ENCODE measurements at regions not wholly inside any gene's neighbourhood (a gene's known extent, or its start where the extent isn't known, plus 50 kb on each side); places are given as distances from the start of the nearest gene placed in this dataset.

DNA sequence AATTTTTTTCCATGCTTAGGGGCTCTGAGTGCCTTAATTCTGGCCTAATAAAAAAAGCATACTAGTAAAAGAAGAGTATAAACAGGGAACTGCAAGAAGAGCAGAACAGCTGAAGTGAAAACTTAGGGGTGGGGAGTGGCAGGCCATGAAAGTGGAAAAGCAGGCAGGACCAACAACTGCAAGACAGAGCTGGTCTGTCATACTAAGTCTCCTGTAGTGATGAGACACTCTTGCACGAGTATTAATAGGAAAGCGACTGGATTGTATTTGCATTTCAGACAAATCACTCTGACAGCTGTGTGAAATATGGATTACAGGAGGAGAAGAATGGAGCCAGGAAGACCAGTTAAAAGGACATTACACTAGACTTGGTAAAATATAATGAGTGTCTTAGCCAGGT lies 449.9 kb downstream of the NUF2 start:
- TF ChIP-seq, protein P1, sequence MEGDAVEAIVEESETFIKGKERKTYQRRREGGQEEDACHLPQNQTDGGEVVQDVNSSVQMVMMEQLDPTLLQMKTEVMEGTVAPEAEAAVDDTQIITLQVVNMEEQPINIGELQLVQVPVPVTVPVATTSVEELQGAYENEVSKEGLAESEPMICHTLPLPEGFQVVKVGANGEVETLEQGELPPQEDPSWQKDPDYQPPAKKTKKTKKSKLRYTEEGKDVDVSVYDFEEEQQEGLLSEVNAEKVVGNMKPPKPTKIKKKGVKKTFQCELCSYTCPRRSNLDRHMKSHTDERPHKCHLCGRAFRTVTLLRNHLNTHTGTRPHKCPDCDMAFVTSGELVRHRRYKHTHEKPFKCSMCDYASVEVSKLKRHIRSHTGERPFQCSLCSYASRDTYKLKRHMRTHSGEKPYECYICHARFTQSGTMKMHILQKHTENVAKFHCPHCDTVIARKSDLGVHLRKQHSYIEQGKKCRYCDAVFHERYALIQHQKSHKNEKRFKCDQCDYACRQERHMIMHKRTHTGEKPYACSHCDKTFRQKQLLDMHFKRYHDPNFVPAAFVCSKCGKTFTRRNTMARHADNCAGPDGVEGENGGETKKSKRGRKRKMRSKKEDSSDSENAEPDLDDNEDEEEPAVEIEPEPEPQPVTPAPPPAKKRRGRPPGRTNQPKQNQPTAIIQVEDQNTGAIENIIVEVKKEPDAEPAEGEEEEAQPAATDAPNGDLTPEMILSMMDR (IDR thresholded peaks at IDR 0.05; ENCODE audit: extremely low read depth, missing control alignments) = no peak
- no peak for DNase-seq (ENCODE audit: low spot score)

DNA sequence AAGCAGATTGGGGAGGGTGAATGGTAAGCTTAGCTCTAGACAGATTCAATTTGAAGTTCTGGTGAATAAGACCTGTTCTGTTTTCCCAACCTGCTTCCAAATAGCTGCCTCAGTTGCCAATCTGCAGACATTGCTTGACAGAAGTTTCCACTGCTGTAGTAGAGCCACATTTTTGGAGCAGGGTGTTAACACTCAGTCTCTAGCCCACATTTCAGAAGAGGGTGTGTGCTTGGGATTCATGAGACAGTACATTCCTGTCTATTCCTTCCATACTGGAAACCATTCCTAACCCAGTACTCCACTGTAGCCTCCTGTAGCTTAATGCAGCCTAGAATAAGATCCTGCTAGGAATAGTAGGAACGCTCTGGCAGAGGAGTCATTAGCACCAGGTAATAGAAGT lies 450.5 kb downstream of the NUF2 start:
- no peak for DNase-seq (ENCODE audit: low spot score)
- TF ChIP-seq, protein P1 (IDR thresholded peaks at IDR 0.05; ENCODE audit: extremely low read depth, missing control alignments) = no peak

GRCh38 chr1:163773396-163773795 lies 451.6 kb downstream of the NUF2 start:
- no peak for DNase-seq (ENCODE audit: low spot score)
- TF ChIP-seq, protein P1 (IDR thresholded peaks at IDR 0.05; ENCODE audit: extremely low read depth, missing control alignments) = no peak

- TF ChIP-seq, protein P1 (IDR thresholded peaks at IDR 0.05; ENCODE audit: extremely low read depth, missing control alignments) = no peak
- DNase-seq (ENCODE audit: low spot score) = no peak
Measured at GRCh38 chr1:163774401-163774945, 452.7 kb downstream of the NUF2 start.

DNA sequence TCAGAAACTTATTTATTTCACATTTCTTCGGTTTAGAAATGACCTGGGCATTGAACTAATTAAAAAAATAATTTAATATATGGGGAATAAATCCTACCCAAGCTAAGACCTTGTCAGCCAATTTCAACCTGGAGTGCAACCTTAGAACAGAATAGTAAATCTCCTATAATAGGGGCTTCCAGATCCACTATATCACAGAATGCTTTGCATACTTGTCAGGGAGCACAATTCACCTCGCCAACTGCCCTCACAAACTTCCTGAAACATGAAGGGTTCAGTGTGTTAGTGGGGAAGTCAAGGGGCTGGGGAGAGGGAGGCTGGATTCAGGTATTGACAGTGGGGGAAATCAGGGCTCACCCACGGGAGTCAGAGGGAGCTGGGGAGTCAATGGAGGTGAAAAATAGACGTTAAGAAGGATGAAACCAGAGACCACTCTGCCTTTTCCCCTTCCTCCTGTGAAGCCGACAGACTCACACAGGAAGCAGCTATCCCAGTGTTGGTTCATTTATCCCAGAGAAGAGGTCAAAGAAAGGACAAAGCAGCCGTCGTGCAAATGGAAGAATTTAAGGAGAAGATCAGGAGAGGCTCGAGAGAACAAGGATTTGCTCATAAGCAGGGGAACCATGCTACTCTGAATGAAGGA lies 453.3 kb downstream of the NUF2 start:
- no peak for DNase-seq (ENCODE audit: low spot score)
- TF ChIP-seq, protein P1 (IDR thresholded peaks at IDR 0.05; ENCODE audit: extremely low read depth, missing control alignments) = no peak

DNA sequence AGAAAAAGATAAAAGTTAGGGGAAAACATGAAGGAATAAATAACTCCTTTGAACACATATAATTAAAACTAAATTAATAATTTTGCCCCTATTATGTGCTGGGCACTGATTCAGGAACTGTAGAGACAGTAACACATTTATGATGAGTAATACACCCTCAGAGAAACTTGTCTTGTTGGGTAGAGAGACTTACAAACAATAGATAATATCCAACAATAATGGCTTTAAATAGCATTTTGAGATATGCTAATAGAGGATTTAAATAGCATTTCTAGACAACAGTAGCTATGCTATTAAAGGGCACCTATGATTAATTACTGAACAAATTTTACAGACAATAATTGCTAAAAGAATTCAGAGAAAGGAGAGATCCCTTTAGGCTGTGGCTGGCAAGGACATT lies 455.5 kb downstream of the NUF2 start:
- TF ChIP-seq, protein P1 (IDR thresholded peaks at IDR 0.05; ENCODE audit: extremely low read depth, missing control alignments) = no peak

GRCh38 chr1:163781146-163781545 lies 459.4 kb downstream of the NUF2 start:
- TF ChIP-seq, protein P1 (IDR thresholded peaks at IDR 0.05; ENCODE audit: extremely low read depth, missing control alignments) = no peak
- no peak for DNase-seq (ENCODE audit: low spot score)

More for the DNA sequence above, 455.5 kb downstream of the NUF2 start:
- no peak for DNase-seq (ENCODE audit: low spot score)

All from GM20000 (cell line).